Astrocyte (in vitro differentiated cells and primary cell): ENCODE measurements at regions not wholly inside any gene's neighbourhood (a gene's known extent, or its start where the extent isn't known, plus 50 kb on each side); places are given as distances from the start of the nearest gene placed in this dataset.

Source experiments
- EZH2 ChIP-seq: IDR thresholded peaks from 2 replicates; pipeline ENCODE4 v1.6.1; 2012; ENCODE audit warnings: mild to moderate bottlenecking, low read length, inconsistent platforms; ENCODE audit not compliant: insufficient read depth
- TF ChIP-seq, protein P1 (sequence below): IDR thresholded peaks from 2 replicates; pipeline ENCODE4 v1.5.1; 2011; ENCODE audit warnings: low read depth, mild to moderate bottlenecking, inconsistent platforms, low read length, moderate library complexity; ENCODE audit not compliant: insufficient read depth

DNA sequence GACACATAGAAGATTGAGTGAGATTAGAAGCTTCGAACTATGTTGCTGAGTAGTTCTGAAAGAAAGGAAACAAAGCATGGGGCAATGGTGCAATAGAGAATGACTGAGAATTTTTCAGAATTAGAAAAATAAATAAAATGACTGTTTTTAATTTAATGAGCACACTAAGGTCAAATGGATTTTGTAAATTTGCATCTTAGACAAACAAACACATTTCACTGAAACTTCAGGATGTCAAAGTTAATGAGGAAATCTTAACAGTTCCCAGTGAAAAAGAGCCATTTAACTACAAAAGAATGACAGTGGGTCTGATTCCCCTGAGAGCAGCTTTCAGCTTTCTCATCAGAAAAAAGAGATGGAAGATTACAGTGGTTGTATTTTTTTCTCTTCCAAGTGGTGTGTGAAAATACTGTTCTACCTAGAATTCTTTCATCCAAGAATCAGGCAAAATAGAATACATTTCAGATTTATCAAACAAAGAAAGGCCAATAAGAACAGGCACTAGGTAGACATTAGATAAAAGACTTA, 591.9 kb downstream of the SEMA5A start:
- TF ChIP-seq, protein P1, sequence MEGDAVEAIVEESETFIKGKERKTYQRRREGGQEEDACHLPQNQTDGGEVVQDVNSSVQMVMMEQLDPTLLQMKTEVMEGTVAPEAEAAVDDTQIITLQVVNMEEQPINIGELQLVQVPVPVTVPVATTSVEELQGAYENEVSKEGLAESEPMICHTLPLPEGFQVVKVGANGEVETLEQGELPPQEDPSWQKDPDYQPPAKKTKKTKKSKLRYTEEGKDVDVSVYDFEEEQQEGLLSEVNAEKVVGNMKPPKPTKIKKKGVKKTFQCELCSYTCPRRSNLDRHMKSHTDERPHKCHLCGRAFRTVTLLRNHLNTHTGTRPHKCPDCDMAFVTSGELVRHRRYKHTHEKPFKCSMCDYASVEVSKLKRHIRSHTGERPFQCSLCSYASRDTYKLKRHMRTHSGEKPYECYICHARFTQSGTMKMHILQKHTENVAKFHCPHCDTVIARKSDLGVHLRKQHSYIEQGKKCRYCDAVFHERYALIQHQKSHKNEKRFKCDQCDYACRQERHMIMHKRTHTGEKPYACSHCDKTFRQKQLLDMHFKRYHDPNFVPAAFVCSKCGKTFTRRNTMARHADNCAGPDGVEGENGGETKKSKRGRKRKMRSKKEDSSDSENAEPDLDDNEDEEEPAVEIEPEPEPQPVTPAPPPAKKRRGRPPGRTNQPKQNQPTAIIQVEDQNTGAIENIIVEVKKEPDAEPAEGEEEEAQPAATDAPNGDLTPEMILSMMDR: no peak
- no peak for TF ChIP-seq EZH2
